GM23338 (cell line): ENCODE measurements at regions not wholly inside any gene's neighbourhood (a gene's known extent, or its start where the extent isn't known, plus 50 kb on each side); places are given as distances from the start of the nearest gene placed in this dataset.

ENCODE experiments used
- ATAC-seq: fragments of 200-7000 bp; cut with Tn5 transposase; 3 replicates; pipeline ENCODE4 v1.9.1; 2020
- DNase-seq: peaks from one replicate; pipeline ENCODE4 v3.0.0-alpha.2; 2015; ENCODE audit warnings: low spot score
- H2AFZ ChIP-seq: fragments of 200-600 bp; sonication (generic); 2 replicates; pipeline ENCODE4 v1.8.0; 2016; ENCODE audit warnings: antibody characterized with exemption, mild to moderate bottlenecking, moderate library complexity
- H3F3A ChIP-seq: fragments of 200-600 bp; sonication (generic); replicated peaks from 2 replicates; pipeline ENCODE4 v1.8.0; 2017; ENCODE audit warnings: antibody characterized with exemption, mixed run types, low read depth
- H3K27ac ChIP-seq: fragments of 200-600 bp; sonication (generic); 2 replicates; pipeline ENCODE4 v1.6.1; 2016; ENCODE audit warnings: low read depth
- H3K27me3 ChIP-seq: fragments of 200-600 bp; sonication (generic); 2 replicates; pipeline ENCODE4 v1.8.0; 2016; ENCODE audit warnings: mild to moderate bottlenecking, mixed run types, moderate library complexity; ENCODE audit not compliant: insufficient read depth
- H3K36me3 ChIP-seq: fragments of 200-600 bp; sonication (generic); 2 replicates; pipeline ENCODE4 v1.8.0; 2016; ENCODE audit warnings: mild to moderate bottlenecking; ENCODE audit not compliant: insufficient read depth
- H3K4me1 ChIP-seq: fragments of 200-600 bp; sonication (generic); 2 replicates; pipeline ENCODE4 v1.8.0; 2016; ENCODE audit warnings: mild to moderate bottlenecking, moderate library complexity; ENCODE audit not compliant: insufficient read depth
- H3K4me2 ChIP-seq: fragments of 200-600 bp; sonication (generic); 2 replicates; pipeline ENCODE4 v1.7.1; 2017; ENCODE audit warnings: mixed run types
- H3K4me3 ChIP-seq: fragments of 200-600 bp; sonication (generic); 2 replicates; pipeline ENCODE4 v1.6.1; 2016; ENCODE audit warnings: mixed run types
- H3K79me2 ChIP-seq: fragments of 200-600 bp; sonication (generic); replicated peaks from 2 replicates; pipeline ENCODE4 v1.8.0; 2017; ENCODE audit warnings: mild to moderate bottlenecking; ENCODE audit not compliant: insufficient read depth
- H3K9me2 ChIP-seq: fragments of 200-600 bp; sonication (generic); 2 replicates; pipeline ENCODE4 v1.8.0; 2017; ENCODE audit not compliant: insufficient read depth
- H4K20me1 ChIP-seq: fragments of 200-600 bp; sonication (generic); replicated peaks from 2 replicates; pipeline ENCODE4 v1.8.0; 2017; ENCODE audit warnings: mild to moderate bottlenecking; ENCODE audit not compliant: insufficient read depth
- H3K27ac Mint-ChIP-seq: 2 replicates; pipeline ENCODE4 v1.8.0; 2020; ENCODE audit warnings: inconsistent platforms, mild to moderate bottlenecking, moderate library complexity, mixed read lengths
- H3K27me3 Mint-ChIP-seq: 3 replicates; pipeline ENCODE4 v1.8.0; 2022; ENCODE audit warnings: low read depth, mild to moderate bottlenecking, moderate library complexity, mixed read lengths, inconsistent platforms; ENCODE audit not compliant: insufficient read depth, poor library complexity
- H3K36me3 Mint-ChIP-seq: 3 replicates; pipeline ENCODE4 v1.8.0; 2021; ENCODE audit warnings: low read depth, mild to moderate bottlenecking, inconsistent platforms, moderate library complexity, mixed read lengths
- H3K4me1 Mint-ChIP-seq: 3 replicates; pipeline ENCODE4 v1.8.0; 2020; ENCODE audit warnings: mild to moderate bottlenecking, inconsistent platforms, mixed read lengths
- H3K4me3 Mint-ChIP-seq: 3 replicates; pipeline ENCODE4 v1.8.0; 2021; ENCODE audit warnings: moderate library complexity, mild to moderate bottlenecking, inconsistent platforms, mixed read lengths
- H3K9me3 Mint-ChIP-seq: 3 replicates; pipeline ENCODE4 v1.8.0; 2020; ENCODE audit warnings: moderate library complexity, mild to moderate bottlenecking, inconsistent platforms, mixed read lengths
- CTCF ChIP-seq, 2 experiments: fragments of 200-600 bp in 1 of 2; sonication (generic) in 1 of 2; conservative IDR thresholded peaks; 2 replicates each; pipeline versions ENCODE4 v1.5.1 to v1.6.1; 2016 to 2017; ENCODE audit warnings: antibody characterized with exemption in 2 of 2, low read depth in 2 of 2, mild to moderate bottlenecking in 2 of 2, moderate library complexity in 1 of 2
- ETS1 ChIP-seq: IDR thresholded peaks from 2 replicates; pipeline ENCODE4 v1.6.1; 2016; ENCODE audit warnings: antibody characterized with exemption
- EZH2 ChIP-seq: fragments of 200-600 bp; sonication (generic); IDR thresholded peaks from one replicate; pipeline ENCODE4 v1.8.0; 2017; ENCODE audit warnings: antibody characterized with exemption, mild to moderate bottlenecking, low read depth; ENCODE audit not compliant: unreplicated experiment
- EZH2phosphoT487 ChIP-seq: fragments of 200-600 bp; sonication (generic); IDR thresholded peaks from one replicate; pipeline ENCODE4 v1.8.1; 2018; ENCODE audit warnings: antibody characterized with exemption; ENCODE audit not compliant: unreplicated experiment
- JUNB ChIP-seq: IDR thresholded peaks from one replicate; pipeline ENCODE4 v1.6.1; 2016; ENCODE audit warnings: antibody characterized with exemption; ENCODE audit not compliant: unreplicated experiment
- NANOG ChIP-seq: IDR thresholded peaks from 2 replicates; pipeline ENCODE4 v1.6.1; 2016; ENCODE audit warnings: antibody characterized with exemption, borderline replicate concordance
- REST ChIP-seq: IDR thresholded peaks from one replicate; pipeline ENCODE4 v1.6.1; 2018; ENCODE audit warnings: antibody characterized with exemption; ENCODE audit not compliant: unreplicated experiment
- STAT1 ChIP-seq: IDR thresholded peaks from one replicate; pipeline ENCODE4 v1.6.1; 2016; ENCODE audit warnings: antibody characterized with exemption; ENCODE audit not compliant: unreplicated experiment
- ZNF114 ChIP-seq: fragments of 250-450 bp; sonication (Bioruptor Pico); IDR thresholded peaks from 2 replicates; pipeline ENCODE4 v1.5.0; 2020; ENCODE audit warnings: mild to moderate bottlenecking, moderate library complexity
- ZNF331 ChIP-seq: fragments of 250-450 bp; sonication (Bioruptor Pico); IDR thresholded peaks from 2 replicates; pipeline ENCODE4 v1.5.0; 2020; ENCODE audit warnings: low read depth, mild to moderate bottlenecking, moderate library complexity
- ZNF462 ChIP-seq: fragments of 250-450 bp; sonication (Bioruptor Pico); IDR thresholded peaks from 2 replicates; pipeline ENCODE4 v1.5.0; 2020; ENCODE audit warnings: mild to moderate bottlenecking, moderate library complexity

GRCh38 chr14:46399049-46399448 is 252.5 kb downstream of the RPL10L start (continued):
- TF ChIP-seq ZNF462 (CRISPR knock-in tag) (no peak), ZNF114 (CRISPR knock-in tag) (no peak), ZNF331 (CRISPR knock-in tag) (no peak), NANOG (no peak), CTCF (conservative IDR thresholded peaks at IDR 0.05; ENCODE audit: low read depth in 2 of 2) (no peak), EZH2phosphoT487 (no peak)

GRCh38 chr14:46384611-46385010 is 267.0 kb downstream of the RPL10L start:
- Histone ChIP-seq H3K36me3 (no peaks in the 10 kb centered on the region), H4K20me1 (no peaks in the 10 kb centered on the region), H3F3A (no peaks in the 10 kb centered on the region), H3K27me3 (no peaks in the 10 kb centered on the region), H2AFZ (no peak overlapping the region), H3K4me1 (peaks cover 13% of the 10 kb centered on the region; the same call in 1 of the 2 replicates), H3K27ac (no peak overlapping the region), H3K9me2 (no peaks in the 10 kb centered on the region), H3K79me2 (no peaks in the 10 kb centered on the region), H3K4me3 (no peak overlapping the region), H3K4me2 (no peak overlapping the region)
- H3K4me1 Mint-ChIP-seq: peaks cover 16% of the 10 kb centered on the region
- peaks cover 3% of the 10 kb centered on the region; the same call in 1 of the 3 replicates for H3K9me3 Mint-ChIP-seq
- no peaks in the 10 kb centered on the region; the same call in 2 of the 3 replicates for H3K36me3 Mint-ChIP-seq
- no peaks in the 10 kb centered on the region for H3K27me3 Mint-ChIP-seq
- DNase-seq: no peak
- ATAC-seq: no peak
- no peak overlapping the region for H3K4me3 Mint-ChIP-seq
- no peak overlapping the region for H3K27ac Mint-ChIP-seq
- TF ChIP-seq ZNF331 (CRISPR knock-in tag) (no peak), EZH2 (no peak), ETS1 (no peak), REST (no peak), ZNF114 (CRISPR knock-in tag) (no peak), NANOG (no peak), JUNB (no peak), STAT1 (no peak), EZH2phosphoT487 (no peak)
